ENCODE measurements at regions not wholly inside any gene's neighbourhood (a gene's known extent, or its start where the extent isn't known, plus 50 kb on each side); places are given as distances from the start of the nearest gene placed in this dataset.

DNA sequence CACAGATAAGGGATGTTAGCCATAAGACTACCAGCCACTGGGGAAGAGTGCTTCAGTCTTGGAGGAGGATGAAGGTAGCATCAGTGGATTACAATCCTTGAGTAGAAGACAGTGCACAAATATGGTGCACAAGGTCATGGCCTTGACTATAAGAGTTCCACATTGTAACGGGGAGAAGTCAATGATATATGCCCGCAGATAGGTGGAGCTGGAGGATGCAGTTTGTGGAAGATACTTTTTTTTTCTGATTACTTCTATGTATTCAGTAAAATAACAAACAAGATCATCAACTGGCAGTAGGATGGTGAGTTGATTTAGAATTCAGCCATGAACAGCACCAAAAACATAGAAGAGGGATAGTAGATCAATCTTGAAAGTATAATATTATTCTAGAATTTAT lies 926.8 kb upstream of the MIR17HG start:
- TF ChIP-seq, protein P1, sequence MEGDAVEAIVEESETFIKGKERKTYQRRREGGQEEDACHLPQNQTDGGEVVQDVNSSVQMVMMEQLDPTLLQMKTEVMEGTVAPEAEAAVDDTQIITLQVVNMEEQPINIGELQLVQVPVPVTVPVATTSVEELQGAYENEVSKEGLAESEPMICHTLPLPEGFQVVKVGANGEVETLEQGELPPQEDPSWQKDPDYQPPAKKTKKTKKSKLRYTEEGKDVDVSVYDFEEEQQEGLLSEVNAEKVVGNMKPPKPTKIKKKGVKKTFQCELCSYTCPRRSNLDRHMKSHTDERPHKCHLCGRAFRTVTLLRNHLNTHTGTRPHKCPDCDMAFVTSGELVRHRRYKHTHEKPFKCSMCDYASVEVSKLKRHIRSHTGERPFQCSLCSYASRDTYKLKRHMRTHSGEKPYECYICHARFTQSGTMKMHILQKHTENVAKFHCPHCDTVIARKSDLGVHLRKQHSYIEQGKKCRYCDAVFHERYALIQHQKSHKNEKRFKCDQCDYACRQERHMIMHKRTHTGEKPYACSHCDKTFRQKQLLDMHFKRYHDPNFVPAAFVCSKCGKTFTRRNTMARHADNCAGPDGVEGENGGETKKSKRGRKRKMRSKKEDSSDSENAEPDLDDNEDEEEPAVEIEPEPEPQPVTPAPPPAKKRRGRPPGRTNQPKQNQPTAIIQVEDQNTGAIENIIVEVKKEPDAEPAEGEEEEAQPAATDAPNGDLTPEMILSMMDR (conservative IDR thresholded peaks at IDR 0.05; ENCODE audit: low read depth, low read length) = peak; percentile 33; the same call in 1 of the 2 replicates
- TF ChIP-seq EZH2 (IDR thresholded peaks at IDR 0.05; ENCODE audit: borderline replicate concordance, low read depth, low read length, poor library complexity, severe bottlenecking) = no peak

All from A673 (cell line).